ENCODE measurements at regions not wholly inside any gene's neighbourhood (a gene's known extent, or its start where the extent isn't known, plus 50 kb on each side); places are given as distances from the start of the nearest gene placed in this dataset.
"Not testable (repeated sequence)": the region's sequence is repeated elsewhere in the genome, so short reads cannot be mapped to it uniquely, and the experiment has no call there.

DNA sequence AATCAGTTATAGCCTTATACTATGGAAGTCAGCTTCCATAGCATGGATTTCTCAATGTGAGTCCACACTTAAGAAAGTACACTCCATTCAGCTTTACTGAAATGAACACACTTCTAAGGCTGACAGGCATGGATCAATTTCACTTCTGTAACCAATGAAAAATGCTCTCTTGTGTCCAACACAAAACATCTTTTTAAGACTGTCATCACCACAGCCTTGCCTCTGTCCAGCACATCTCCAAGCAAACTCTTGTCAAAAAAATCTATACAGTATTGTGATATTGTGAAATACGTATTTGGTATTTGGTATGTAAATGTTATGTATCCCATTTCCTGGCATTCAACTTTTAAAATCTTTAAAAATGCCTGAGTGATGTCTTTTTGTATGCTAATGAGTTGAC lies 208.7 kb downstream of the RAP2B start:
- no peak for DNase-seq (ENCODE audit: low read depth in 2 of 2)

DNA sequence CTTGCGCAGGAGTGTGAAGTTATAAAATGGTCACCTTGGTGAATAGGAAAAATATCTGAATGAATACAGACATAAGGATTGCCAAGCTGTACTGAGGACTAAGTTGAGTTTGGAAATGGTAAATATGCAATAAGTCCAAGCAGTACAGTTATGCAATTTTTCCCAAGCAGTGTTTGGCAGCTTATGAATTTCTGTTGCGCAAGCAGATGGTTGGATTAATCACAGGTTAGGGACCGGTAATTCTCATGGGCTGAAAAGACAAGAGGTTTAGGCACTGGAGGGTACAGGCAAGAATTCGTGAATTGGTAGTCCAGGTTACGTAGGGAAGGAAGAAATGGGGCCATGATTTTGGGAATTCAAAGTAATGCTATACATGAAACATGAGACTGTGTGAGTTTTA lies 210.3 kb downstream of the RAP2B start:
- DNase-seq (ENCODE audit: low read depth in 2 of 2) = no peak

DNA sequence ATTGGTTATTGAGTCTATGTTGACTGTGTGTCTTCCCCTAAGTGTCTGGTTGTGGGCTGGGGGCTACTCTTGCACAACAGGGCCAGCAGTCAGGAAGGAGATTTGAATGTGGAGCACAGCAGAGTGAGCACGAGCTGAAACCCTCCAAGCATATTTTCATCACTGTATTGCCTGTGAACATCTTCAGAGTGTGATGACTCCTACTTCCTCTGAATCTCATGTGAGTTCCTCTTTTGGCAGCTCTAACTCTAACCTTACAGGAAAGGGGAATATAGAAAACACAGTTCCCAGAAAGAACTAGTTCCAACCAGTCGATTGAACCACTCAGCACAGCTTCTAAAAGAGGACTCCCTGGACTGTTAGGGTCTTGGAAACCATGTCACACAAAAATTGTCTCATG lies 211.6 kb downstream of the RAP2B start:
- no peak for DNase-seq (ENCODE audit: low read depth in 2 of 2)

DNA sequence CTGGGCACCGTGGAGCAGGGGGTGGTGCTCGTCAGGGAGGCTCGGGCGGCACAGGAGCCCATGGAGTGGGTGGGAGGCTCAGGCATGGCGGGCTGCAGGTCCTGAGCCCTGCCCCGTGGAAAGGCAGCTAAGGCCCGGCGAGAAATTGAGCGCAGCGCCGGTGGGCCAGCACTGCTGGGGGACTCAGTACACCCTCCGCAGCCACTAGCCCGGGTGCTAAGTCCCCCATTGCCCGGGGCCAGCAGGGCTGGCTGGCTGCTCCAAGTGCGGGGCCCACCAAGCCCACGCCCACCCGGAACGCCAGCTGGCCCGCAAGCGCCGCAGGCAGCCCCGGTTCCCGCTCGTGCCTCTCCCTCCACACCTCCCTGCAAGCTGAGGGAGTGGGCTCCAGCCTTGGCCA lies 216.3 kb downstream of the RAP2B start:
- not testable (repeated sequence) for DNase-seq (ENCODE audit: low read depth in 2 of 2)

DNA sequence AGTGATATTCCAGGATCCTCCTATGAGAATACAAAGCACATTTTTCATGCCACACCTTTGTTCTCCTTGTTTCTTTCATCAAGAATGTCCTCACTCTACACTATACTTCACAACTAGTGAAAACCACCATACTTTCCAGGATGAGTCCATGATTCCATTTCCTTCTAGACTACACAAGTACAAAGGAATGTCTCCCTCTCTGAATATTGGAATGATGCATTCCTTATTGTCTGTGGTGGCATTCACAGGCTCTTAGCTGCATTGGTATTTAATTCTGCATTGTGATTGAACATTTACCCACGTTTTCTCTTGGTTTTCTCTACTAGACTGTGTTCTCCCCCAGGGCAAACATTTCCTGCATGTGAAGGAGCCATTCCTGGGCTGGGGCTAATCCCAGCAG lies 217.5 kb downstream of the RAP2B start:
- DNase-seq (ENCODE audit: low read depth in 2 of 2) = no peak

DNA sequence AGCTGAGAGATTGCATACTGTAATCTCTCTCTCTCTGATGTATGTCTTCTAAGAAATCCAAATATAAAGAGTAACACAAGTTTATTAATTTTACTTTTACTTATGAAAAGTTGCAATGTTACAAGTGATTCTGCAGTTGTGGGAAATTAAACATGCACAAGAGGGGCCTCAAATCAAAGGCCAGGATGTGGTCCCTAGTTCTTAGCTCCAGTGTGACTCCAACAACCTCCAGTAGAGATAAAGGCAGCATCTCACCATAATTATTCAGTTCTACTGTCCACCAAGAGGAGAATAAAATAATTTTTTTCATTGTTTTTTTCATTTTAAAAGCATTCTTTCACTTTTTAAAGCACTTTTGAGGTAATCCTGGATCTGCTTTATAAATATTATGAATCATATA lies 223.3 kb downstream of the RAP2B start:
- DNase-seq (ENCODE audit: low read depth in 2 of 2) = no peak

DNA sequence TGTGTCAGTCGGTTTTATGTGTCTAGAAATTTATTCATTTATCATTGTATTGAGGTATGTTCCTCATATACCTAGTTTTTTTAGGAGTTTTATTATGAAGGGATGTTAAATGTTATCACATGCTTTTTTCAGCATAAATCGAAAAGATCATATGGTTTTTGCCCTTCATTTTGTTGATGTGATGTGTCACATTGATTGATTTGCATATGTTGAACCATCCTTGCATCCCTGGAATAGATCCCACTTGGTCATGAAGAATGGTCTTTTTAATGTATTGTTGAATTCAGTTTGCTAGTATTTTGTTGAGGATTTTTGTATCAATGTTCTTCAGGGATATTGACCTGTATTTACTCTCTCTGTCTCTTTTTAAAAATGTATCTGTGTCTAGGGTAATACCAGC lies 230.3 kb downstream of the RAP2B start:
- DNase-seq (ENCODE audit: low read depth in 2 of 2) = no peak

DNA sequence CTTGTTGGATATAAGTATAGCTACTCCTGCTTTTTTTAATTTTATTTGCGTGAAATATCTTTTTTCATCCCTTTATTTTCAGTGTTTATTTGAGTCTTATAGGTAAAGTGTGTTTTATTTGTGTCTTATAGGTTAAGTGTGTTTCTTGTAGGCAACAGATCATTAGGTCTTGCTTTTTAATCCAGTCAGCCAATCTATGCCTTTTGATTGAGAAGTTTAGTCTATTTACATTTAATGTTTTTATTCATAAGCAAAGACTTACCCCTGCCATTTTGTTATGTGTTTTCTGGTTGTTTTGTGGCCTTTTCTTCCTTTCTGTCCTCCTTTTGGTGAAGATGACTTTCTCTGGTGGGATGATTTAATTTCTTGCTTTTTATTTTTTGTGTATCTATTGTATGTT lies 232.0 kb downstream of the RAP2B start:
- DNase-seq (ENCODE audit: low read depth in 2 of 2) = no peak

DNA sequence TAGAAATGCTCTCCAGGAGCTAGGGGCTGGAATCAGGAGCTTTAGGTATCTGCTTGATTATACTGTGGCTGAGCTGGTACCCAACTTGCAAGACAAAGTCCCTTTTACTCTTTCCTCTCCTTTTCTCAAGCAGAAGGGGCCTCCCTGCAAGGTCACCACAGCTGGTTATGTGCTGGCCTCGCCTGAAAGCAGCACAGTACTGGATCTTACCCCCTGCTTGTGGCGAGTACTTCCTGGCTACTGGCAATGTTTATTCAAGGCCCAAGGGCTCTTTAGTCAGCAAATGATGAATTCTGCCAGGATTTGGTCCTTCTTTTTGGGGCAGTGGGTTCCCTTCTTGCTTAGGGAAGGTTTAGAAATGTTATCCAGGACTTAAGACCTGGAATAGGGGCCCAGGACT lies 234.6 kb downstream of the RAP2B start:
- no peak for DNase-seq (ENCODE audit: low read depth in 2 of 2)

DNA sequence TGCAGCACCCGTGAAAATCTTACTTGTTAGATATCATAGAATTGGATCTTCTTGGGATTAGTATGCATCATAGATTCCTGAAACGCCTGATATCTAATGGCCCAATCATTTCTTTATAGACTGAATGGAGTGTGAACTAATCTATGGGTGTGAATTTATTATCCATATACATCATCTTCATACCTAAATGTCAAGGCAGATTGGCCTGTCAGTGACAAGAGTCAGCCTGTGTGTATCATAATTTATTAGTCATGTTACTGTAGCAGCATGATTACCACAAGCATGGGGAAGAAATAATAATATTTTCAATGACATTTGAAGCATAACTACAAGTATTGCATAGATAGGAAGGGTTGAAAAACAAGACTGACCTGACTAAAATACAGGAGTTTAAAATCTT lies 235.8 kb downstream of the RAP2B start:
- no peak for DNase-seq (ENCODE audit: low read depth in 2 of 2)

DNA sequence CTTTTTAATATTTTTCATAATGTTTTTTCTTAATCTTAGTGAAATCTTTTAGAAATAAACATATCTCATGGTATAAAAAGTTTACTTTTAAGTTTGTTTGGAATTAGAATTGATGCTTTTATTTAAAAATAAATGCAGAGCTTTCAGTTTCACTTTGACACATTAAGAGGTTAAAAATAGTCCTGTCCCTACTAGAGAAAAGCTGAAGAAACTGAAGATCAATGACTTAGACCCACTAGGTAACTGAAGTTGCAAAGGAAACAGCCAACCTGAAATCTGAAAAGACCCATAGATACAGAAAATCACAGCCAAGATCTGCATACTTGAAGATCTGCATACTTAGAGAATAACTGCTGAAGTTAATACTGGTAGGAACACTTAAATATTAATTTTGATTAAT lies 237.6 kb downstream of the RAP2B start:
- no peak for DNase-seq (ENCODE audit: low read depth in 2 of 2)

DNA sequence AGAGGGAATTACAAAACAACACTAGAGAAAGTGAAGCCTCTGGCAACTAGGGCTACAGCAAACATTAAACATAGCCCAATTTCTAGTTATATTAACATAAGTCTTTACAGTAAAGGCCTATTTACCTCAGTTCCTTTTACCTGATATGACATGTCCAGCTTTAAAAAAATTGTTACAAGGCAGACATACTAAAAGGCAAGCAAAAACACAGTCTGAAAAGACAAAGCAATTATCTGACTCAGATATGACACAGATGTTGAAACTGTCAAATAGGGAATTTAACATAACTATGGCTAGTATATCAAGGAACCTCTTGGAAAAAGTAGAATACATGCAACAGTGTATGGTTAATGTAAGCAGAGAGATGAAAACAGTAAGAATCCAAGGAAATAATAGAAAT lies 238.6 kb downstream of the RAP2B start:
- DNase-seq (ENCODE audit: low read depth in 2 of 2) = no peak

DNA sequence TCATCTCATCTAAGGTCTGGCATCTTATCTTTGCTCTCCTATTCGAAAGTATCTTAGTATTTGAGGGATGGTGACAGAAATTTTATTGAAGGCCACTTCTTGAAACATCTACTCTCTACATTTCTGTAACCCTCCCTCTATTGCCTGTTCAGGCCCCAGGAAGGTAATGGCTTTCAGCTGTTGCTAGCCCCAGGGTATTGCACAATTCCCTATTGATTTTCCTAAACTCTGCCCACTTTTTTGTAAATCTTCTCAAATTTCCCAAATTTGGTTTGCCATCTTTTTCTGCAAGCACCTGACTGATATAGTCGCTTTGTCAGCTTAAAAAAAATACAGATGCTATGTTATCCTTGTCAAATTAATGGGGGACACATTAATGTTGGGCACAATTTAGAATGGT lies 242.1 kb downstream of the RAP2B start:
- no peak for DNase-seq (ENCODE audit: low read depth in 2 of 2)

DNA sequence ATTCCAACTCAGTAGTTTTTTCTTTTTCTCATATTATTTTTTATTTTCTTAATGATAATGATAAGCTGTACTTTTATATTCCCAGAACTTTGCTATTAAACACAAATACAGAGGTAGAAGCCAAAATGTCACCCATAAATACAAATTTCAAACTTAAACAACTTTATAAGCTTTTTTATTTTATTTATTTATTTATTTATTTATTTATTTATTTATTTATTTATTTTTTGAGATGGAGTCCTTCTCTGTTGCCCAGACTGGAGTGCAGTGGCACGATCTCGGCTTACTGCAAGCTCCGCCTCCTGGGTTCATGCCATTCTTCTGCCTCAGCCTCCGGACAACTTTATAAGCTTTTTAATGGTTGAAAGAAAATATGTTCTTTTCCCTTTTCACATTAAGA lies 243.3 kb downstream of the RAP2B start:
- not testable (repeated sequence) for DNase-seq (ENCODE audit: low read depth in 2 of 2)

DNA sequence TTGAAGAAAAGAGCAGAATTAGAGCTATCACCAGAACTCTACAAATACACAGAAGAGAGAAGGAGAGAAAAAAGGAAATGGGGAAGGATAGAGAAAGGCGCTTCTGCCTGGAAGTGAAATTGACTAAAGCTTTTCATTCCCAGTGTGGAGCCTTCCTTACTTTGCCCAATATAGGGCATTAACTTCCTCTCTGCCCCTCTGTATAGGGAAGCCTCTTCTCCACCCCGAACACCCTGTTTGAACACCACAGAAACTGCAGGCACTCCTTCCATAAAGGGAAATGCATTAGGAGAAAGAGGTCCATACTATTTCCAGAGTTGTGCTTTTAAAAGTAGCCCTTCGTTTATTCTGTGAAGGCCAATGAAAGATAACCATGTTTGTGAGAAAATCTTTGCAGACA lies 248.5 kb downstream of the RAP2B start:
- DNase-seq (ENCODE audit: low read depth in 2 of 2) = no peak

DNA sequence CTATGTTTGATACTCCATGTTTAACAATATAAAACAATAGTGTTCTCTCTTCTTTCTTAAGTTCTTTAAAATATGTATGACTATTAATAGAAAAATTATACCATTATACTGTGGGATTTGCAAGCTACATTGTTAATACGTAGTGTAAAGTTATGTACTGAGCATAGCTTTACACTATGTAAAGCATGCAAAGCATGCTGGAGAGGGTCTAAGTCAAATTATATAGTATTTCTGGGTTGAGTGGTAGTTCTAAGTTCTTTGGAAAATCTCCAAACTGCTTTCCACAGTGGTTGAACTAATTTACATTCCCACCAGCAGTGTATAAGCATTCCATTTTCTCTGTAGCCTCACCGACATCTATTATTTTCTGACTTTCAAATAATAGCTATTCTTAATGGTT lies 253.0 kb downstream of the RAP2B start:
- DNase-seq (ENCODE audit: low read depth in 2 of 2) = no peak

DNA sequence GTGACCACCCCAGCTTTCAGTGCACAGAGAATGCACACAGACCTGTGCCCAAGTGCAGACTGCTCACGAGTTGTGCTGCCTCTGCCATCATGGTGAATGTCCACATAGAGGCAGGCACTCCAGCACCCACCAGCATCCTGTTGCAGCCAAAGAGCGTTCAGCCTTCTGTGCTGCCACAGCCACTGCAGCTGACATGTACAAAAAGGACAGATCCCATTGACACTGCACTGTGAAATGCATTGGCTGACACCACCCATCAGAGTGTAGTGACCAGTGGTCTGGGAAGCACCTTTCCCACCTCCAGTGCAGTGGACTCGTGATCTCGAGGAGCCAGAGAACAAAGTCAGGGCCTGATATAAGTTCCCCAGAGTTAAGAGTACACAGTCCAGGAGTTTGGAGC lies 260.3 kb downstream of the RAP2B start:
- no peak for DNase-seq (ENCODE audit: low read depth in 2 of 2)

DNA sequence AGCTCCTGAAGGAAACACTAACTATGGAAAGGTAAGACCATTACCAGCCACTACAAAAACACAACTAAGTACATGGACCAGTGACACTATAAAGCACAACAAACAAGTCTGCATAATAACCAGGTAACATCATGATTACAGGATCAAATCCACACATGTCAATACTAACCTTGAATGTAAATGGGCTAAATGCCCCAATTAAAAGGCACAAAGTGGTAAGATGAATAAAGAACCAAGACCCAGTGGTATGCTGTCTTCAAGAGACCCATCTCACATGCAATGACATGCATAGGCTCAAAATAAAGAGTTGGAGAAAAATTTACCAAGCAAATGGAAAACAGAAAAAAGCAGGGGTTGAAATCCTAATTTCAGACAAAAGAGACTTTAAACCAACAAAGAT lies 261.8 kb downstream of the RAP2B start:
- not testable (repeated sequence) for DNase-seq (ENCODE audit: low read depth in 2 of 2)

DNA sequence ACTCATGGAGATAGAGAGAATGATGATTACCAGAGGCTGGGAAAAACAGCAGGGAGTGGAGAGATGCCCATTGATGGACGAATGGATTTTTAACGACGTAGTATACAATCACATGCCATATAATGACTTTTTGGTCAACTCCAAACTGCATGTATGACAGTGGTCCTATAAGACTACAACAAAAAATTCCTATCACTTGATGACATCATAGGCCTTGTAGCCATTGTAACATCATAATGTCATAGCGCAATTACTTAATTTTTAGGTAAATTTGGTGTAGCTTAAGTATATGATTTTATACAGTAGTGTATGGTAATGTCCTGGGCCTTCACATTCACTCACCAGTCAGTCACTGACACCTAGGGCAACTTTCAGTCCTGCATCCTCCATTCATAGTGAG lies 264.3 kb downstream of the RAP2B start:
- no peak for DNase-seq (ENCODE audit: low read depth in 2 of 2)

DNA sequence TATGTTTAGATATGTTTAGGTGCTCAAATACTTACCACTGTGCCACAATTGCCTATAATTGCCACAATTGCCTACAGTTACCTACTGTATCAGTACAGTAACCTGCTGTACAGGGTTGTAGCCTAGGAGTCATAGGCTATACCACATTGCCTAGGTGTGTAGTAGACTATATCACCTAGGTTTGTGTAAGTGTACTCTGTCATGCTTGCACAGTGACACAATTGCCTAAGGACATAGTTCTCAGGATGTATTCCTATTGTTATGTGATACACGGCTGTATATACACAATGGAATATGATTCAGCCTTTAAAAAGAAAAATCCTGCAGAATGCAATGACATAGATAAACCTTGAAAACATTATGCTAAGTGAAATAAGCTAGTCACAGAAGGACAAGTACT lies 264.8 kb downstream of the RAP2B start:
- no peak for DNase-seq (ENCODE audit: low read depth in 2 of 2)

DNA sequence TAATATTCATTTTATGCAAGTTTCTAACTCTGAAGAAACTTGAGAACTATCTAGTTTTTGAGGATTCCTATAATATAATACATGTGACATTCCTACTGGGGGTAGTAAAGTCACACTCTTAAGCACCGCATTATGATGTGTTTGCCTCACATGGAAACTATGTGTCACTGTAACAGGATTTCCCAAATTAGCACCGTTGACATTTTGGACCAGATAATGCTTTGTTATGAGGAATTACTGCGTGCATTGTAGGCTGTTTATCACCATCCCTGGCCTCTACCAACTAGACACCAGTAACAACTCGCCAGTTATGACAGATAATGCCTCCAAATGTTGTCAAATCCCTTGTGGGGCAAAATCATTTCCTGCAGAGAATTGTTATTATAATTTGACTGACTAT lies 267.8 kb downstream of the RAP2B start:
- no peak for DNase-seq (ENCODE audit: low read depth in 2 of 2)

DNA sequence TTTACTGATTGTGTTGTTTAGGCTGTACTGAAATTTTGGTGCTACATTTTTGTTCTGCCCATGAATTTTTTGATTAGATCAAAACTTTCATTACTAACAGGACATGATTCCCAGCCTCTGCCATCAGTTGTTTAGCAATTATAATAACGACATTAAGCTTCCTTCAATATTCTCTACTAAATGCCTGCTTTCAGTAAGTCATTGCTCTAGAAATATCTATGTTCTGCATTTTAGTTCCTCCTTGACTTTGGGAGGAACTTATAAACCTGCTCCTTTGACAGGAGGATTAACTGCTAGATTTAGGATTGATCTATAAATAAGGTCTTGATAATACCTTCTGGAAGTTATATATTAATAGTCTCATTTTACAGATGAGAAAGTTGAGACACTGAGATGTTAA lies 269.1 kb downstream of the RAP2B start:
- DNase-seq (ENCODE audit: low read depth in 2 of 2) = no peak

DNA sequence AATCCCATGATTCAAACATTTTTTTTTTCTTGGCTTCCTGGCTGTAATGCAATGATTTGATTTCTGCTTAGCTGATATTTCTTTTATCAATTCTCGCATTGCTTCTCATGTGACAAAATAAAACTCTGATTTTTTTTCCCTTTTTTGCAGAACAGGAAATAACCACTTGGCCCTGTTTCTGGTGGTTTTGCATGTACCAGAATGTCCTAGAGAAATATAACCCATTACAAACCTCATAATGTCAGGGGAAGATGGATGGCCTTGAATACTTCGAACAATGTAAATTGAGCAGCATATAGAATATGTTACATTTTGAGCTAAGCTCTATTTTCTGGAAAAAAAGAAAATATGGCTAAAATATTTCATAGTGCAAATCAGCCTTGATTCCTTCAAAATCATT lies 275.6 kb downstream of the RAP2B start:
- no peak for DNase-seq (ENCODE audit: low read depth in 2 of 2)

DNA sequence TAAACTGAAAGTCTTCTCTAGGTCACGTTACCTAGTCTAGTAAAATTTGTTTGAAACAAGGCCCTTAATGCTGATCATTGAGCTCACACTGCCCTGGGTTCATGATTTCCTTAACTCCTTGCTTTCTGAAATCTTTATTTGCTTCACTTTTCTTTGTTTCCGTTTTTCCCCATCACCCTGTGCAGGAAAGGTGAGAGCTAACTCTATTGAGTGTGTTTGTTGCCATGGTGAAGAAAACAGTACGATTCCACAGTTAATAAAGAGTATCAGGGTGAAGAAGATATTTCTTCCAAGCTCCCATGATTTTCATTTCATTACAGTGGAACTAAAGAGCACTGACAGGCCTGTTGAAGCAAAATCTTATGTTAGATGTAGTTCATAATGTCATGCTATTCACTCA lies 276.2 kb downstream of the RAP2B start:
- no peak for DNase-seq (ENCODE audit: low read depth in 2 of 2)

DNA sequence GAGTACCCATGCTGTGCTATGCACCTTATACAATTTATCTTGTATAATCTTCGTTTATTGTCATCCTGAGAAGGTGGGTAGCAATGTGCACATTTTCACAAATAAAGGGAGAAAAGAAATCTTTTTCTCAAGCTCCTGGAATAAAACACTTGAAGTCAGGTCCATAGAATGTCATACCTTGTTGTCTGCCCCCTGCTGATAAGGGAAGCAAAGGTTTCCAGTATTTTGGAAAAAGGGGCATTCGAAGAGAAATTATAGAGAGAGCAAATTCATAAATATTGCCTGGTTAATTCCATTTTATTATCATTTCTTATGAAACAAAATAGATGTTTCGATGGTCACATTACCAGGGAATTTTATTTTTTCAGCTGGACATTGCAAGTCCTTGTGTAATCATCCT lies 277.8 kb downstream of the RAP2B start:
- DNase-seq (ENCODE audit: low read depth in 2 of 2) = no peak

All from stimulated activated CD8-positive, alpha-beta memory T cell treated with anti-CD3 and anti-CD28 coated beads, Interleukin-2, amount 100 ng/mL, for 48 hours (primary cell).